ENCODE measurements at regions not wholly inside any gene's neighbourhood (a gene's known extent, or its start where the extent isn't known, plus 50 kb on each side); places are given as distances from the start of the nearest gene placed in this dataset.

DNA sequence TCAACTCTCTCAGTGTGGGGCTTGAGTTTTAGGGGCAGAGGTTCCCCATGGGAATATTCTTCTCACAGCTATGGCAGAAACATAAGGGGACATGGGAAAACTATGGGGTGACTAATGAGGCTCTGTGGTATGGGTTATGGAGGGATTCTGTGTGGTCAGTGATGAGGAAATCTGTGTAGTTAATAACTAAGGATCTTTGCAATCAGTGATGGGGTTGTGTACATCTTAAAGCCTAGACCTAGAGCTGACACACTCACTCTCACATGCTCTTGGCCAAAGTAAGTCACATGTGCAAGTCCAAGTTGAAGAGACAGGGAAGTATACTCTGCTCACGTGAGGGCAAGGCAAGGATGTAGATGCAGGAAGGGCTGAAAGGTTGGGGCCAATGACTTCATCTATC, 86.4 kb upstream of the UXT start:
- TF ChIP-seq, protein P1, sequence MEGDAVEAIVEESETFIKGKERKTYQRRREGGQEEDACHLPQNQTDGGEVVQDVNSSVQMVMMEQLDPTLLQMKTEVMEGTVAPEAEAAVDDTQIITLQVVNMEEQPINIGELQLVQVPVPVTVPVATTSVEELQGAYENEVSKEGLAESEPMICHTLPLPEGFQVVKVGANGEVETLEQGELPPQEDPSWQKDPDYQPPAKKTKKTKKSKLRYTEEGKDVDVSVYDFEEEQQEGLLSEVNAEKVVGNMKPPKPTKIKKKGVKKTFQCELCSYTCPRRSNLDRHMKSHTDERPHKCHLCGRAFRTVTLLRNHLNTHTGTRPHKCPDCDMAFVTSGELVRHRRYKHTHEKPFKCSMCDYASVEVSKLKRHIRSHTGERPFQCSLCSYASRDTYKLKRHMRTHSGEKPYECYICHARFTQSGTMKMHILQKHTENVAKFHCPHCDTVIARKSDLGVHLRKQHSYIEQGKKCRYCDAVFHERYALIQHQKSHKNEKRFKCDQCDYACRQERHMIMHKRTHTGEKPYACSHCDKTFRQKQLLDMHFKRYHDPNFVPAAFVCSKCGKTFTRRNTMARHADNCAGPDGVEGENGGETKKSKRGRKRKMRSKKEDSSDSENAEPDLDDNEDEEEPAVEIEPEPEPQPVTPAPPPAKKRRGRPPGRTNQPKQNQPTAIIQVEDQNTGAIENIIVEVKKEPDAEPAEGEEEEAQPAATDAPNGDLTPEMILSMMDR (IDR thresholded peaks at IDR 0.05; ENCODE audit: low read depth, low read length) = no peak
- TF ChIP-seq POLR2A (IDR thresholded peaks at IDR 0.05; ENCODE audit: extremely low read depth, insufficient read length) (no peak), MYC (IDR thresholded peaks at IDR 0.05; ENCODE audit: low read depth, low read length) (no peak)
- TF ChIP-seq, protein P2, sequence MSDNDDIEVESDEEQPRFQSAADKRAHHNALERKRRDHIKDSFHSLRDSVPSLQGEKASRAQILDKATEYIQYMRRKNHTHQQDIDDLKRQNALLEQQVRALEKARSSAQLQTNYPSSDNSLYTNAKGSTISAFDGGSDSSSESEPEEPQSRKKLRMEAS (IDR thresholded peaks at IDR 0.05; ENCODE audit: low read depth, low read length) = no peak

All from NB4 (cell line).